Parathyroid adenoma (tissue), 2 donors: ENCODE measurements at regions not wholly inside any gene's neighbourhood (a gene's known extent, or its start where the extent isn't known, plus 50 kb on each side); places are given as distances from the start of the nearest gene placed in this dataset.

Experiments used
- H2AFZ ChIP-seq: fragments of 300-600 bp; sonication (generic); one replicate; pipeline ENCODE4 v1.7.0; 2017; ENCODE audit warnings: antibody characterized with exemption, mild to moderate bottlenecking
- H3K27ac ChIP-seq: fragments of 300-600 bp; sonication (generic); one replicate; pipeline ENCODE4 v1.7.0; 2017
- H3K27me3 ChIP-seq: fragments of 300-600 bp; sonication (generic); one replicate; pipeline ENCODE4 v1.7.0; 2017; ENCODE audit warnings: low read length; ENCODE audit not compliant: control insufficient read depth, insufficient read depth
- H3K36me3 ChIP-seq: fragments of 300-600 bp; sonication (generic); one replicate; pipeline ENCODE4 v1.7.0; 2017; ENCODE audit warnings: low read length; ENCODE audit not compliant: control insufficient read depth, insufficient read depth
- H3K4me1 ChIP-seq: fragments of 300-600 bp; sonication (generic); one replicate; pipeline ENCODE4 v1.7.0; 2017; ENCODE audit warnings: control low read depth
- H3K4me2 ChIP-seq: fragments of 300-600 bp; sonication (generic); one replicate; pipeline ENCODE4 v1.7.0; 2017; ENCODE audit warnings: low read length
- H3K4me3 ChIP-seq: fragments of 300-600 bp; sonication (generic); one replicate; pipeline ENCODE4 v1.7.0; 2017; ENCODE audit warnings: low read depth, low read length
- H3K79me2 ChIP-seq: fragments of 300-600 bp; sonication (generic); one replicate; pipeline ENCODE4 v1.7.0; 2017; ENCODE audit warnings: control low read depth
- H3K9ac ChIP-seq: fragments of 300-600 bp; sonication (generic); one replicate; pipeline ENCODE4 v1.7.0; 2017; ENCODE audit warnings: mild to moderate bottlenecking
- H3K9me3 ChIP-seq: fragments of 300-600 bp; sonication (generic); one replicate; pipeline ENCODE4 v1.7.0; 2017; ENCODE audit warnings: low read length; ENCODE audit not compliant: control insufficient read depth
- TF ChIP-seq, protein P1 (sequence below): fragments of 300-600 bp; sonication (generic); IDR thresholded peaks from one replicate; pipeline ENCODE4 v1.7.0; 2017; ENCODE audit warnings: antibody characterized with exemption, mild to moderate bottlenecking
- donor health status: primary hyperparathyroidism.

DNA sequence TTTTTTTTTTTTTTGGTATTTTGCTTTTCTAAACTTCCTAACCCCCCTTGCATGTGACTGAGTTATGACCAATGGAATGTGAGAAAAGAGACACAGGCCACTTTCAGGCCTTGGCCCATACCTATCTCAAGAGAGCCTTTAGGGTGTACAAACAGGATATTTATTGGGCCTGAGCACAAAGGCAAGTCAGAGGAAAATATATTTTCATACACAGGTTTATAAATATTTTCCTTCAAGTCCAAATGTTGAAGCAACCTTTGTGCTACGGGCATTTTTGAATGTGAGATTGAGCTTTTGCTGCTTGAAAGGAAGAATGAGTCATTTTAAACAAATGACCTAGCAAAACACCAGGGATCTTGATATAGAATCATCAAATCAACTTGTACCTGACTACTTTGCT lies 228.6 kb upstream of the E2F7 start:
- H3K4me2 ChIP-seq, result no peak overlapping the region
- H3K9me3 ChIP-seq, result no peaks in the 10 kb centered on the region
- H3K27me3 ChIP-seq, result no peaks in the 10 kb centered on the region
- no peak overlapping the region for H3K9ac ChIP-seq
- TF ChIP-seq, protein P1, sequence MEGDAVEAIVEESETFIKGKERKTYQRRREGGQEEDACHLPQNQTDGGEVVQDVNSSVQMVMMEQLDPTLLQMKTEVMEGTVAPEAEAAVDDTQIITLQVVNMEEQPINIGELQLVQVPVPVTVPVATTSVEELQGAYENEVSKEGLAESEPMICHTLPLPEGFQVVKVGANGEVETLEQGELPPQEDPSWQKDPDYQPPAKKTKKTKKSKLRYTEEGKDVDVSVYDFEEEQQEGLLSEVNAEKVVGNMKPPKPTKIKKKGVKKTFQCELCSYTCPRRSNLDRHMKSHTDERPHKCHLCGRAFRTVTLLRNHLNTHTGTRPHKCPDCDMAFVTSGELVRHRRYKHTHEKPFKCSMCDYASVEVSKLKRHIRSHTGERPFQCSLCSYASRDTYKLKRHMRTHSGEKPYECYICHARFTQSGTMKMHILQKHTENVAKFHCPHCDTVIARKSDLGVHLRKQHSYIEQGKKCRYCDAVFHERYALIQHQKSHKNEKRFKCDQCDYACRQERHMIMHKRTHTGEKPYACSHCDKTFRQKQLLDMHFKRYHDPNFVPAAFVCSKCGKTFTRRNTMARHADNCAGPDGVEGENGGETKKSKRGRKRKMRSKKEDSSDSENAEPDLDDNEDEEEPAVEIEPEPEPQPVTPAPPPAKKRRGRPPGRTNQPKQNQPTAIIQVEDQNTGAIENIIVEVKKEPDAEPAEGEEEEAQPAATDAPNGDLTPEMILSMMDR, result no peak
- H3K4me1 ChIP-seq, result no peaks in the 10 kb centered on the region
- H3K36me3 ChIP-seq, result no peaks in the 10 kb centered on the region
- H3K4me3 ChIP-seq, result no peak overlapping the region
- H3K79me2 ChIP-seq, result no peaks in the 10 kb centered on the region
- H2AFZ ChIP-seq, result no peak overlapping the region
- no peak overlapping the region for H3K27ac ChIP-seq

DNA sequence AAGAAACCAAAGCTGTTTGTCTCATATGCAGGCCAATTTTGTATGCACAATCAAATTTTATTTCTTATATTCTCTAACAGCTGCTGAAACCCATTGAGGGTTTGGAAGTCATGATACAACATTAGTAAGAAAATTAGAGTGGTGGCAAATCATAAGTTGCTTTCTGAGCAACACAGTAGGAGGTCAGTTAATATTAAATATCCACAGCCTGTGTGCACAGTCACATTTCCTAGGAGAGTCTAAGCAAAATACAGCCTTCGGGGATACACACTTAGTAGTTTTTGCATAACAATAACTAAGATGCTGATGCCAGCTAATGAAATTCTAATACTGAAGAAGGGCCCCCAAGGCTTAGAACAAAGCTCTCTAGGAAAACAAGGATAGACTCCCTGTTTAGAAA lies 209.6 kb upstream of the E2F7 start:
- Histone ChIP-seq H3K9ac (no peak overlapping the region), H3K4me3 (no peak overlapping the region), H3K36me3 (no peaks in the 10 kb centered on the region), H3K4me1 (no peaks in the 10 kb centered on the region), H2AFZ (no peak overlapping the region), H3K27ac (no peak overlapping the region), H3K79me2 (no peaks in the 10 kb centered on the region), H3K9me3 (no peaks in the 10 kb centered on the region), H3K27me3 (no peaks in the 10 kb centered on the region), H3K4me2 (no peak overlapping the region)
- TF ChIP-seq, protein P1, result no peak

DNA sequence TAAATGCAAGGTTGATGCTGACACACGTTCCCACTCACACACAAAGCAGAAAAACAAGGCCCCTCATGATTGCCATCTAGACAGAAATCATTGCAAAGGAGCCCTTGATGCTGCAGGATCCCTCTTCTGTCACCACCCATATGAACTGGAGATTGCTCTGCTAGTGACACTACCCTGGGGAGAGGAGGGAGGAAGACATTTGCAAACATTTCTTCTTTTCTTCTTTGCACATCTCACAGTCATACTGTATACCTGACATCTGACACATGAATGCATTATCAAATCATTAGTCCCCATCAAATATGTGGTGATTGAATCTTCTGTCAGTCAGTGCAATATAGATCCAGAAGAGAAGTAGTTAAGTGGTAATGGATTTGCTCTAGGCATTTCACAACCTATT lies 208.5 kb upstream of the E2F7 start:
- H3K79me2 ChIP-seq, result no peaks in the 10 kb centered on the region
- no peak overlapping the region for H3K4me3 ChIP-seq
- no peaks in the 10 kb centered on the region for H3K36me3 ChIP-seq
- TF ChIP-seq, protein P1, result no peak
- no peaks in the 10 kb centered on the region for H3K27me3 ChIP-seq
- H3K4me2 ChIP-seq, result no peak overlapping the region
- no peak overlapping the region for H3K27ac ChIP-seq
- H2AFZ ChIP-seq, result no peak overlapping the region
- no peaks in the 10 kb centered on the region for H3K4me1 ChIP-seq
- no peak overlapping the region for H3K9ac ChIP-seq
- H3K9me3 ChIP-seq, result no peaks in the 10 kb centered on the region

DNA sequence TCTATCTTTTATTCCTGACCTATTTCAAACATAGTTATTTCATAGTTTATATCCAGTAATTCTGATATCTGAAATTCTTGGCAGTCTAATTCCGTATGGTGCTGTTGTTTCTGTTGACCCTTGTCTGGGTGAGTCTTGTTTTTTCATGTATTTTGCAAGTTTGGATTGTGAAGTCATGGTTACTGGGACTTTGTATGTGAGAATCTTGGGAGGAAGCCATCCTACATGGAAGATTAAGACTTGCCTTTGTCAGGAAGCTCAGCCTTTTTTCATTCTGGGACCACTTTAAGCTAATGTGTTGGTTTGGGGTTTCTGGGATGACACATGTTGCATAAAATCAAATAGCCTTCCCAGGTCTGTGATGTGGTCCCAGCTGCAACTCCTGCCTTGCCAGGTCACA lies 191.6 kb upstream of the E2F7 start:
- H3K4me2 ChIP-seq, result no peak overlapping the region
- H3K4me1 ChIP-seq, result no peaks in the 10 kb centered on the region
- H3K36me3 ChIP-seq, result no peaks in the 10 kb centered on the region
- no peak overlapping the region for H2AFZ ChIP-seq
- TF ChIP-seq, protein P1, result no peak
- H3K27me3 ChIP-seq, result no peaks in the 10 kb centered on the region
- no peaks in the 10 kb centered on the region for H3K79me2 ChIP-seq
- no peaks in the 10 kb centered on the region for H3K9me3 ChIP-seq
- H3K4me3 ChIP-seq, result no peak overlapping the region
- H3K9ac ChIP-seq, result no peak overlapping the region
- H3K27ac ChIP-seq, result no peak overlapping the region

DNA sequence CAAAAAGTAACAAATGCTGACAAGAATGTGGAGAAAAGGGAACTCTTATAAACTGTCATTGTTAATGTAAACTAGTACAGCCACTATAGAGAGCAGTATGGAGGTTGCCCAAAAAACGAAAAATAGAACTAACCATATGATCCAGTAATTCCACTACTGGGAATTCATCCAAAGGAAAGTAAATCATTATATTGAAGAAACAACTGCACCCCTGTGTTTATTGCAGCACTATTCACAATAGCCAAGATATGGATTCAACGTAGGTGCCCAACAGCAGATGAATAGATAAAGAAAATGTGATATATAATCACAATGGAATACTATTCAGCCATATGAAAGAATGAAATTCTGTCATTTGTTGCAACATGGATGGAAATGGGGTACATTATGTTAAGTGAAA lies 188.0 kb upstream of the E2F7 start:
- Histone ChIP-seq H3K4me2 (no peak overlapping the region), H3K27me3 (no peaks in the 10 kb centered on the region), H3K9me3 (no peaks in the 10 kb centered on the region), H3K27ac (no peak overlapping the region), H3K36me3 (no peaks in the 10 kb centered on the region), H3K9ac (no peak overlapping the region), H3K79me2 (no peaks in the 10 kb centered on the region), H2AFZ (no peak overlapping the region), H3K4me1 (no peaks in the 10 kb centered on the region), H3K4me3 (no peak overlapping the region)
- TF ChIP-seq, protein P1, result no peak
